Type B pancreatic cell (in vitro differentiated cells): ENCODE measurements at regions not wholly inside any gene's neighbourhood (a gene's known extent, or its start where the extent isn't known, plus 50 kb on each side); places are given as distances from the start of the nearest gene placed in this dataset.

Source experiments
- DNase-seq: peaks from one replicate; pipeline ENCODE4 v3.0.0; 2021; ENCODE audit warnings: mixed read lengths; ENCODE audit not compliant: unreplicated experiment; ENCODE audit errors: extremely low spot score
- H3K27ac Mint-ChIP-seq: 2 replicates; pipeline ENCODE4 v1.8.0; 2021; ENCODE audit warnings: mild to moderate bottlenecking, mixed read lengths
- H3K27me3 Mint-ChIP-seq: 2 replicates; pipeline ENCODE4 v1.8.0; 2021; ENCODE audit warnings: mixed read lengths
- H3K36me3 Mint-ChIP-seq: 2 replicates; pipeline ENCODE4 v1.8.0; 2021; ENCODE audit warnings: mixed read lengths
- H3K4me1 Mint-ChIP-seq: one replicate; pipeline ENCODE4 v1.8.0; 2021; ENCODE audit warnings: mixed read lengths; ENCODE audit not compliant: unreplicated experiment
- H3K4me3 Mint-ChIP-seq: 2 replicates; pipeline ENCODE4 v1.8.0; 2021; ENCODE audit warnings: mild to moderate bottlenecking, mixed read lengths
- H3K9me3 Mint-ChIP-seq: 2 replicates; pipeline ENCODE4 v1.8.0; 2021; ENCODE audit warnings: mixed read lengths
- CTCF ChIP-seq: fragments of 200-600 bp; sonication (generic); conservative IDR thresholded peaks from 2 replicates; pipeline ENCODE4 v1.5.0; 2021; ENCODE audit warnings: antibody characterized with exemption, mild to moderate bottlenecking

- Mint-ChIP-seq H3K36me3 (no peaks in the 10 kb centered on the region), H3K9me3 (no peaks in the 10 kb centered on the region), H3K27me3 (peaks cover 24% of the 10 kb centered on the region), H3K4me3 (no peak overlapping the region), H3K4me1 (peaks cover 41% of the 10 kb centered on the region), H3K27ac (no peak overlapping the region)
- TF ChIP-seq CTCF = no peak
- DNase-seq = peak; percentile 52
These were observed 63.0 kb upstream of the SIX2 start for GRCh38 chr2:45072064-45072861.

GRCh38 chr2:45070113-45070652 lies 60.9 kb upstream of the SIX2 start:
- TF ChIP-seq CTCF = no peak
- DNase-seq = peak; percentile 70
- Mint-ChIP-seq H3K4me1 (peaks cover 41% of the 10 kb centered on the region), H3K27me3 (peaks cover 27% of the 10 kb centered on the region), H3K4me3 (peak overlapping the region; percentile 35), H3K27ac (peak overlapping the region; percentile 4), H3K36me3 (no peaks in the 10 kb centered on the region), H3K9me3 (no peaks in the 10 kb centered on the region)

- DNase-seq = peak; percentile 18
- Mint-ChIP-seq H3K4me3 (peak overlapping the region; percentile 35), H3K36me3 (no peaks in the 10 kb centered on the region), H3K27me3 (peaks cover 27% of the 10 kb centered on the region), H3K27ac (no peak overlapping the region), H3K4me1 (peaks cover 41% of the 10 kb centered on the region), H3K9me3 (no peaks in the 10 kb centered on the region)
- no peak for TF ChIP-seq CTCF
These were observed 60.4 kb upstream of the SIX2 start for GRCh38 chr2:45069684-45070083.

- no peak overlapping the region for H3K27ac Mint-ChIP-seq
- no peaks in the 10 kb centered on the region for H3K9me3 Mint-ChIP-seq
- TF ChIP-seq CTCF = no peak
- peaks cover 41% of the 10 kb centered on the region for H3K4me1 Mint-ChIP-seq
- peaks cover 24% of the 10 kb centered on the region for H3K27me3 Mint-ChIP-seq
- DNase-seq = no peak
- no peak overlapping the region for H3K4me3 Mint-ChIP-seq
- H3K36me3 Mint-ChIP-seq = no peaks in the 10 kb centered on the region
These were observed 59.4 kb upstream of the SIX2 start for GRCh38 chr2:45068571-45069140.

GRCh38 chr2:45067859-45068570 lies 58.8 kb upstream of the SIX2 start:
- no peaks in the 10 kb centered on the region for H3K9me3 Mint-ChIP-seq
- peaks cover 41% of the 10 kb centered on the region for H3K4me1 Mint-ChIP-seq
- H3K36me3 Mint-ChIP-seq = no peaks in the 10 kb centered on the region
- no peak overlapping the region for H3K4me3 Mint-ChIP-seq
- DNase-seq = no peak
- TF ChIP-seq CTCF = no peak
- peaks cover 24% of the 10 kb centered on the region for H3K27me3 Mint-ChIP-seq
- H3K27ac Mint-ChIP-seq = no peak overlapping the region
